DMS153 (cell line): ENCODE measurements at regions not wholly inside any gene's neighbourhood (a gene's known extent, or its start where the extent isn't known, plus 50 kb on each side); places are given as distances from the start of the nearest gene placed in this dataset.

Source experiments
- DNase-seq: peaks from one replicate; lab custom pipeline; 2025; lab: John Stamatoyannopoulos, UW

- no peak for DNase-seq
These were observed 1053.4 kb upstream of the ADGRL4 start for GRCh38 chr1:80059940-80060339.

- peak; percentile 23 for DNase-seq
These were observed 1049.6 kb upstream of the ADGRL4 start for GRCh38 chr1:80056179-80056578.

GRCh38 chr1:80054129-80054528 is 1047.6 kb upstream of the ADGRL4 start:
- peak; percentile 98 for DNase-seq

- DNase-seq: no peak
These were observed 1047.1 kb upstream of the ADGRL4 start for GRCh38 chr1:80053613-80054012.

- DNase-seq: no peak
These were observed 1044.0 kb upstream of the ADGRL4 start for GRCh38 chr1:80050523-80050922.

- DNase-seq: no peak
These were observed 1043.6 kb upstream of the ADGRL4 start for GRCh38 chr1:80050085-80050484.

GRCh38 chr1:80048716-80049115 is 1042.2 kb upstream of the ADGRL4 start:
- no peak for DNase-seq

GRCh38 chr1:80047791-80048190 is 1041.3 kb upstream of the ADGRL4 start:
- DNase-seq: no peak

GRCh38 chr1:80044662-80045061 is 1038.1 kb upstream of the ADGRL4 start:
- no peak for DNase-seq

GRCh38 chr1:80036690-80037432 is 1030.3 kb upstream of the ADGRL4 start:
- no peak for DNase-seq

GRCh38 chr1:80023358-80023757 is 1016.8 kb upstream of the ADGRL4 start:
- no peak for DNase-seq

GRCh38 chr1:80021891-80022290 is 1015.4 kb upstream of the ADGRL4 start:
- no peak for DNase-seq

GRCh38 chr1:80018348-80018747 is 1011.8 kb upstream of the ADGRL4 start:
- DNase-seq: no peak

- no peak for DNase-seq
These were observed 1002.4 kb upstream of the ADGRL4 start for GRCh38 chr1:80008934-80009333.

GRCh38 chr1:80003250-80003649 is 996.7 kb upstream of the ADGRL4 start:
- no peak for DNase-seq

- no peak for DNase-seq
These were observed 981.9 kb upstream of the ADGRL4 start for GRCh38 chr1:79988401-79988800.

- no peak for DNase-seq
These were observed 975.7 kb upstream of the ADGRL4 start for GRCh38 chr1:79982211-79982610.

GRCh38 chr1:79981481-79981880 is 975.0 kb upstream of the ADGRL4 start:
- DNase-seq: no peak

- no peak for DNase-seq
These were observed 972.8 kb upstream of the ADGRL4 start for GRCh38 chr1:79979346-79979745.

- DNase-seq: no peak
These were observed 969.8 kb upstream of the ADGRL4 start for GRCh38 chr1:79976287-79976686.

- DNase-seq: no peak
These were observed 968.1 kb upstream of the ADGRL4 start for GRCh38 chr1:79974659-79975058.

GRCh38 chr1:79969886-79970285 is 963.4 kb upstream of the ADGRL4 start:
- DNase-seq: no peak

- DNase-seq: no peak
These were observed 959.9 kb upstream of the ADGRL4 start for GRCh38 chr1:79966438-79966837.

GRCh38 chr1:79959635-79960034 is 953.1 kb upstream of the ADGRL4 start:
- DNase-seq: no peak
